A549 (cell line): ENCODE measurements at regions not wholly inside any gene's neighbourhood (a gene's known extent, or its start where the extent isn't known, plus 50 kb on each side); places are given as distances from the start of the nearest gene placed in this dataset.

Experiments used
- CTCF ChIP-seq: fragments of >200 bp; sonication (Bioruptor Twin); formaldehyde crosslinking; IDR thresholded peaks from 3 replicates; pipeline ENCODE4 v1.5.1; 2016
- HES2 ChIP-seq: fragments of >200 bp; sonication (Bioruptor Twin); formaldehyde crosslinking; IDR thresholded peaks from 2 replicates; pipeline ENCODE4 v1.6.1; 2016
- JUN ChIP-seq, 2 experiments: fragments of >200 bp; sonication (Bioruptor Twin); formaldehyde crosslinking; IDR thresholded peaks; 2 replicates in 1 of 2; 3 replicates in 1 of 2; pipeline ENCODE4 v1.6.1; 2016 to 2017
- KDM1A ChIP-seq: fragments of 200-600 bp; sonication (generic); IDR thresholded peaks from 2 replicates; pipeline ENCODE4 v1.6.1; 2016; ENCODE audit warnings: low read depth, mild to moderate bottlenecking
- MAFK ChIP-seq: fragments of 450-650 bp; IDR thresholded peaks from 2 replicates; pipeline ENCODE4 v1.6.1; 2014; ENCODE audit not compliant: partially characterized antibody
- MAX ChIP-seq: IDR thresholded peaks from 2 replicates; pipeline ENCODE4 v1.6.1; 2012
- NPAS2 ChIP-seq: fragments of 250-450 bp; sonication (Bioruptor Pico); IDR thresholded peaks from 2 replicates; pipeline ENCODE4 v1.8.0; 2022; ENCODE audit warnings: mild to moderate bottlenecking, moderate library complexity, borderline replicate concordance
- PBX3 ChIP-seq: IDR thresholded peaks from 2 replicates; pipeline ENCODE4 v1.6.1; 2012
- POLR2A ChIP-seq: IDR thresholded peaks from 2 replicates; pipeline ENCODE4 v1.6.1; 2012; ENCODE audit warnings: mild to moderate bottlenecking, low read length
- RNF2 ChIP-seq: fragments of 200-600 bp; sonication (generic); IDR thresholded peaks from 2 replicates; pipeline ENCODE4 v1.6.1; 2016; ENCODE audit warnings: low read depth, mild to moderate bottlenecking, antibody characterized with exemption, moderate library complexity, borderline replicate concordance
- USF2 ChIP-seq: fragments of 450-650 bp; IDR thresholded peaks from 2 replicates; pipeline ENCODE4 v1.6.1; 2014; ENCODE audit warnings: antibody characterized with exemption

- TF ChIP-seq CTCF, result no peak
- no peak for TF ChIP-seq RNF2
- TF ChIP-seq HES2, result no peak
- TF ChIP-seq NPAS2 (CRISPR knock-in tag), result no peak
- no peak for TF ChIP-seq POLR2A
- no peak for TF ChIP-seq KDM1A
- no peak for TF ChIP-seq MAX
- no peak for TF ChIP-seq USF2
- TF ChIP-seq JUN (IDR thresholded peaks at IDR 0.05), result no peak
- no peak for TF ChIP-seq PBX3
- TF ChIP-seq MAFK, result no peak
Measured at GRCh38 chr10:36679554-36679953, 445.8 kb upstream of the ANKRD30A start.
